HG03060 (cell line): ENCODE measurements at regions not wholly inside any gene's neighbourhood (a gene's known extent, or its start where the extent isn't known, plus 50 kb on each side); places are given as distances from the start of the nearest gene placed in this dataset.

Source experiments
- ATAC-seq: cut with Tn5 transposase; IDR thresholded peaks from one replicate; pipeline ENCODE4 v1.9.1; 2021; ENCODE audit warnings: low read depth, moderate number of reproducible peaks; ENCODE audit not compliant: unreplicated experiment

DNA sequence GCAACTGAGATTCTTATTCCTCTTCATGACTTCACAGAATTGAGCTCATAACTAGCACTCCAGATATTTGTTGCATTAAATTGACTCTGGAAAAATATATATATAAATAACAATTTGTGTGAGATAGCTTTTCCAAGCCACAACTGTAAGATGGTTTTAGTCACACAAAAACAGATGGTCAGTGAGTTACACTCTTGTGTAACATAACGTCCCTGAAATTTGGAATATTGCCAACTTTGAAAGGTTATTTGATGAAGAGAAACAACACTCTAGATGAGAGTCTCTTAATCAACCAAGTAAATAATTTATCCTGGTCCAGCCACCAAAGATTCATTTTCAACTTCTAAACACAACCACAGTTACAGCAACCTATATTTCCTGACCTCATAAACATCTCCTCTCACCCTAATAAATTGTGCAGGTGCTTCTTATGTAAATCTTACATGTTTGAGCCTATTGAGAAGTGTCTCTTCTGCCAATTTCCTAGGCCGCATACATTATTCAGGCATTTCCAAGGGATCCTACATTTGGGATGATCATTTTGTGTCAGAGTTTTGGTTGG is 84.9 kb upstream of the ACP3 start:
- no peak for ATAC-seq

DNA sequence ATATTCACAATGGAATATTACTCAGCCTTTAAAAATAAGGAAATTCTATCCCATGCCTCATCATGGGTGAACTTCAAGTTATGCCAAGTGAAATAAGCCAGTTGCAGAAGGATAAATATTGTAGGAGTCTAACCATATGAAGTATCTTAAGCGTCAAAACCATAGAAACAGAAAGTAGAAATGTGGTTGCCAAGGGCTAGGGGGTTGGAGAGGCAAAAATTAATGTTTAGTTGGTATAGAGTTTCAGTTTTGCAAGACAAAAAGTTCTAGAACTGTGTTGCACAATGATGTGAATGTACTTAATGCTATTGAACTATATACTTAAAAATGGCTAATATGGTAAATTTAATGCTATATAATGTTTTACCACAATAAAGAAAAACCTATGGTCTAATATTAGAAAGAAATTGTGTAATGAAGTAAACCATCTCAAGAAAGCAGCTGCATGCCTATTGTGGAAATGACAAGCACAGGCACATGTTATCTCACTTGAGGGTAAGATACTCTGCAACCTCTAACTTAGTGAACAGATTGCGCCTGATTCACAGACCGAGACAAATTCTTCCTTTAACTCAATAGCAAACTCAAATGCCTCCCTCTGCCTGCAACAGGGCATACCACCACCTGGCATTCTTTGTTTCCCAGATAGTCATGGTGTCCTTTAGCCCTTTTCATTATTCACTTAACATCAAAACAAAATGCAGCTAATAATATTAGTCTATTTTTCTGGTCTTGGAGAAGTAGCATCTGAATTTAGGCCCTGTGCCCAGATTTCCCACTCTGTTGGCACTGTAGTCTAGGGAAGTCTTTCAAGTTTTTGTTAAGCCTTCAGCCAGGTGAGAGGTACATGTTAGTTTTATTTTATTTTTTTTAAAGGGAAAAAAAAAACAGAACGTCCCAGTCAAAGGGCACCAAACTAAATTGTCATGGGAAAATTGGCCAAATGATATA is 80.2 kb upstream of the ACP3 start:
- ATAC-seq = peak; percentile 79

DNA sequence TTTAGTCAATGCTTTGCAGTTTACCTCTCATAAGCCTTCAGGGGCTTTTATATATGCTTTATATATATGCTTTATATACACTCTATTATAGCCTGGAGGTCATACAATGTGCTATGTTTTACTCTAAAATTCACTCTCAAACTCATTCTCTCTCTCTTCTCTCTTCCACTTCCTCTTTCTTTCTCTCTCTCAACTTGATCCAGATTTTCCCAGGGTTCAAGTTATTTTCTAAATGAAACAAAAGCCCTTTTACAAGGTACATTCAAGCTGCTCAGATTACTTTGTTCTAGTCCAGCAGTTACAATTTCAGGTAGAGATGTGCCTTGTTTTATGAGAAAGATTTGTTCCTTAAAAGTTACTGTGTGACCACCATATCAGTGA is 79.6 kb upstream of the ACP3 start:
- no peak for ATAC-seq

- no peak for ATAC-seq
Measured at GRCh38 chr3:132239587-132239986, 77.6 kb upstream of the ACP3 start.

DNA sequence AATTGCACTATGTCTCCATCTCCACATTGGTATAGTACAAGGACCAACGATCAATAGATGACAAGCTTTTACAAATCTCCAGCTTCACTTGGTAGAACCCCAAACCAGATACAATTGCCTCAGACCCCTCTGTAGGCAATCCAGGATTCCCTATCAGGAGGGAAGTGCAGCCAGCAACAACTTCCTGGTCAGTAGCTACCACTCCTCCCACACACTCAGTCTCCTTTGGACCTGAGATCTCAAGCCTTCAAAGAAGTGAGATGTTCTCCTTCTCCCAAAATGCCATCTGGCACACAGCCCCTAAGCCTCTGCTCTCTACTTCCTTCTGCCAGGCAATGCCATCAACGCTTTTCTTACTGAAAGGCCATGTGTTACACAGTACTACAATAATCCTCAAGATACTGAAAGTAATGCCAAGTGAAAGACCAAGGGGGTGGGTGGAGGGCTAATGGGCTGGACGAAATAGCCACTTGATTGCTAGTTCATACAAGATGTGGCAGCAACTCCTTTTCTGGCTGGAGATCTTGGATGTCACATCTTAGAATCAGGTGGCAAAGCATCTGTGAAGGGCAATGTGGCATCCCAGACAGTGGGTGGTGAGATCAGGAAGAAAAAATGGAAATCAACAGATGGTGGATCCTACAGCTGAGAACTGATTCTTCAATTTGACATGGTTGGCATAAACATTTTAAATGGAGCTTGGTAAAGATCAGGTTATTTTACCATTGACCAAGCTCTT is 75.3 kb upstream of the ACP3 start:
- ATAC-seq = no peak

- no peak for ATAC-seq
Measured at GRCh38 chr3:132242790-132243189, 74.4 kb upstream of the ACP3 start.

- ATAC-seq = no peak
Measured at GRCh38 chr3:132245552-132246142, 71.6 kb upstream of the ACP3 start.

DNA sequence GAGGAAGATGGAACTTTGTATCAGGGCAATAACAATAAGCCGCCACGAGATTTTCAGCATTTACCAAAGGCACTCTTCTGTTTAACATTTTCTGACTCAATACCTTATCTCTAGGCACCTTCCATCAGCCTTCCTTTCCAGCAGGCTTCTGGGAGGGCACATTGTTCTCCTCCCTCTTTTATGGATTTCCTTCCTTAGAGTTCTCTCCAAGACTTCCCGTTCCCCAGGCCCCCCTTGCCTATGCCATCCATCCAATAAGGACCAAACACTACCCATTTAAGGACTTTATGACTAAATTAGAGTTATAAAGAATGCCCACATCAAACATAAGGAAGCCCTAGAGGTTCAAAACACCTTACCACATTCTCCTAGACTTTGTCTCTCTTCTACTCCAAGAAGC is 71.0 kb upstream of the ACP3 start:
- no peak for ATAC-seq

GRCh38 chr3:132247211-132247610 is 70.0 kb upstream of the ACP3 start:
- no peak for ATAC-seq

- ATAC-seq = no peak
Measured at GRCh38 chr3:132248490-132248889, 68.7 kb upstream of the ACP3 start.

- no peak for ATAC-seq
Measured at GRCh38 chr3:132253262-132253878, 63.8 kb upstream of the ACP3 start.

- ATAC-seq = no peak
Measured at GRCh38 chr3:132254076-132254755, 63.0 kb upstream of the ACP3 start.

- no peak for ATAC-seq
Measured at GRCh38 chr3:132255041-132255745, 62.0 kb upstream of the ACP3 start.

DNA sequence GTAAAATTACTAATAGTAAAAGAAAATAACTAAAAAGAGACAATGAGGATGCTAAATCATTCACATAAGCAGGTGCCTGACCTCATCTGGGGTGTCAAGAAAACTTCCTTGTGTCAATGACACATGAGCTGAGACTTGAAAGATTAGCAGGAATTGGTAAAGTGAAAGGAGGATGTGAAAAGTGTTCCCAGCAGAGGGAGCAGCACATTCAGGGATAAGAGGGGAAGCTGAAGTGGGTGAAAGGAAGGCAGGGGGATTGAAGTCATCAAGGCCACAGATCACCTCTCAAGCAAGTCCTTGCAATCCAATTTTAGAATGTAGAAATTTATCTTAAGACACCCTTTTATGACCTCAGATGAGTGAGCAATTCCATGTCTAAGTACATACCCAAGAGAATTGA is 60.2 kb upstream of the ACP3 start:
- no peak for ATAC-seq

DNA sequence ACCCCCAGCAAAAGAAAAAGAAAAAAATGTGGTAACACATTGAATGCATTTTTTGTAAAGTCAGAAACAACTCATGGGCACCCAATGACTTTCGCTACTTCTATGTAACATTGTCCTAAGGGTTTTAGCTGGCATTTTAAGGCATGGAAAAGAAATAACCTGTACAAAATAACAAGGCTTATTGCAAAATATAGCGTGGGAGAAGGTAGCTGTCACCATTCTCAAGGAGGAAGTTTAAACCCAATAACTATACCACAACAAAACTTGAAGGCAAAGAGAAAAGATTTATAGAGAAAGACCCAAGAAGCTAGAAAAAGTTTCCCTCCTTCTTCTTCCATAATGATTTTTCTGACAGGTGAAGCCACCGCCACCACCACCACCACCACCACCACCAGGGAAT is 55.7 kb upstream of the ACP3 start:
- no peak for ATAC-seq

- ATAC-seq = no peak
Measured at GRCh38 chr3:132262305-132262704, 54.9 kb upstream of the ACP3 start.

DNA sequence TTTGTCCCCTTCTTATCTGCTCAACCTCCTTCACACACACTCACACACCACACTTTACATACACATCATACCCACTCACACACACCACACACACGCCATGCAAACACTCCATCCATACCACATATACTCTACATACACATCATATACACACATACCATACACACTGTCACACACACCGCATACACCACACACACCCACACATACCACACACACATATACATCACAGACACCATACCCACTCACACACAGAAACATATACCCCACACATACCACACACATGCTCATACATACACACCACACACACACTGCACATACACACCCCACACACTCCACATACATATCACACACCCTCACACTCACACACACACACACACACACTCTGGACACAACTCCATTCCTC is 54.3 kb upstream of the ACP3 start:
- no peak for ATAC-seq

DNA sequence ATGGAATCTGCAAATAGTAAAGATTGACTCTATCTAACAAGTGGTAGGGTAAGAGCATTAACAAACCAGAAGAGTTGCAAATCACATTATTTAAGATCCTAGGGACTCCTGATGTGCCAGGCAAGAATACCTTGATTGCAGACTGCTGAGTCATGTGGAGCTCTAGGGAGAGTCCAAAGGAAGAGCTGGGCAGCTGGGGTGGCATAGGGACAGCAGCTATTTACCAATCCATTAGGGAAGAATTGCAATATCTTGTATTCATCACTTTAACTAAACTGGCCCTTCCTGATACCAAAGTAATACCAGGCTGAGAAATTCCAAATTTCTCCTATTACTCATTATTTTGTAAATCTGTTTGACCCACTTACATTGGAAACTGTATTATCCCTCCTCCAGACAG is 52.2 kb upstream of the ACP3 start:
- ATAC-seq = no peak

- ATAC-seq = no peak
Measured at GRCh38 chr3:132265488-132265887, 51.7 kb upstream of the ACP3 start.
